ENCODE measurements at regions not wholly inside any gene's neighbourhood (a gene's known extent, or its start where the extent isn't known, plus 50 kb on each side); places are given as distances from the start of the nearest gene placed in this dataset.

GRCh38 chr2:121028577-121028976 is 256.4 kb downstream of the TFCP2L1 start:
- H3K4me1 Mint-ChIP-seq: no peaks in the 10 kb centered on the region
- H3K9me3 Mint-ChIP-seq: no peaks in the 10 kb centered on the region
- peaks cover 3% of the 10 kb centered on the region for H3K27me3 Mint-ChIP-seq
- no peaks in the 10 kb centered on the region for H3K36me3 Mint-ChIP-seq (ENCODE audit: low read depth)
- no peak overlapping the region for H3K27ac Mint-ChIP-seq
- intact Hi-C loops (cut with micrococcal nuclease): no loop called here
- no peak for DNase-seq
- no peak overlapping the region for H3K4me3 Mint-ChIP-seq

GRCh38 chr2:121030523-121030922 is 254.5 kb downstream of the TFCP2L1 start:
- H3K4me3 Mint-ChIP-seq: no peak overlapping the region
- no peak overlapping the region for H3K27ac Mint-ChIP-seq
- H3K4me1 Mint-ChIP-seq: no peaks in the 10 kb centered on the region
- H3K27me3 Mint-ChIP-seq: peaks cover 3% of the 10 kb centered on the region
- intact Hi-C loops (cut with micrococcal nuclease): no loop called here
- no peak for DNase-seq
- H3K9me3 Mint-ChIP-seq: no peaks in the 10 kb centered on the region
- no peaks in the 10 kb centered on the region for H3K36me3 Mint-ChIP-seq (ENCODE audit: low read depth)

- intact Hi-C loops (cut with micrococcal nuclease): no loop called here
- DNase-seq: no peak
- no peaks in the 10 kb centered on the region for H3K9me3 Mint-ChIP-seq
- H3K36me3 Mint-ChIP-seq (ENCODE audit: low read depth): no peaks in the 10 kb centered on the region
- H3K4me1 Mint-ChIP-seq: no peaks in the 10 kb centered on the region
- H3K4me3 Mint-ChIP-seq: no peak overlapping the region
- H3K27ac Mint-ChIP-seq: no peak overlapping the region
- peaks cover 3% of the 10 kb centered on the region for H3K27me3 Mint-ChIP-seq
Observed at GRCh38 chr2:121031568-121032340, 253.2 kb downstream of the TFCP2L1 start.

GRCh38 chr2:121033461-121033996 is 251.5 kb downstream of the TFCP2L1 start:
- Mint-ChIP-seq H3K4me1 (no peaks in the 10 kb centered on the region), H3K27me3 (peaks cover 3% of the 10 kb centered on the region), H3K36me3 (ENCODE audit: low read depth) (no peaks in the 10 kb centered on the region), H3K9me3 (no peaks in the 10 kb centered on the region), H3K27ac (no peak overlapping the region), H3K4me3 (no peak overlapping the region)
- DNase-seq: no peak
- intact Hi-C loops (cut with micrococcal nuclease): no loop called here

- H3K27ac Mint-ChIP-seq: no peak overlapping the region
- intact Hi-C loops (cut with micrococcal nuclease): no loop called here
Observed at GRCh38 chr2:121034551-121034950, 250.5 kb downstream of the TFCP2L1 start.

GRCh38 chr2:121036226-121036692 is 248.7 kb downstream of the TFCP2L1 start:
- no peaks in the 10 kb centered on the region for H3K27me3 Mint-ChIP-seq
- no peaks in the 10 kb centered on the region for H3K36me3 Mint-ChIP-seq (ENCODE audit: low read depth)
- H3K4me1 Mint-ChIP-seq: no peaks in the 10 kb centered on the region
- DNase-seq: no peak
- intact Hi-C loops (cut with micrococcal nuclease): no loop called here
- no peaks in the 10 kb centered on the region for H3K9me3 Mint-ChIP-seq
- H3K27ac Mint-ChIP-seq: no peak overlapping the region
- no peak overlapping the region for H3K4me3 Mint-ChIP-seq

More at GRCh38 chr2:121034551-121034950, 250.5 kb downstream of the TFCP2L1 start:
- Mint-ChIP-seq H3K9me3 (no peaks in the 10 kb centered on the region), H3K36me3 (ENCODE audit: low read depth) (no peaks in the 10 kb centered on the region), H3K27me3 (peaks cover 3% of the 10 kb centered on the region), H3K4me1 (no peaks in the 10 kb centered on the region), H3K4me3 (no peak overlapping the region)
- no peak for DNase-seq

- no peak overlapping the region for H3K27ac Mint-ChIP-seq
Observed at GRCh38 chr2:121037480-121037879, 247.5 kb downstream of the TFCP2L1 start.

GRCh38 chr2:121038031-121038430 is 247.0 kb downstream of the TFCP2L1 start:
- intact Hi-C loops (cut with micrococcal nuclease): no loop called here
- H3K36me3 Mint-ChIP-seq (ENCODE audit: low read depth): no peaks in the 10 kb centered on the region
- DNase-seq: no peak
- H3K4me3 Mint-ChIP-seq: no peak overlapping the region
- no peaks in the 10 kb centered on the region for H3K9me3 Mint-ChIP-seq
- no peaks in the 10 kb centered on the region for H3K4me1 Mint-ChIP-seq
- H3K27ac Mint-ChIP-seq: no peak overlapping the region
- no peaks in the 10 kb centered on the region for H3K27me3 Mint-ChIP-seq

More at GRCh38 chr2:121037480-121037879, 247.5 kb downstream of the TFCP2L1 start:
- intact Hi-C loops (cut with micrococcal nuclease): no loop called here
- Mint-ChIP-seq H3K9me3 (no peaks in the 10 kb centered on the region), H3K36me3 (ENCODE audit: low read depth) (no peaks in the 10 kb centered on the region), H3K4me3 (no peak overlapping the region), H3K4me1 (no peaks in the 10 kb centered on the region), H3K27me3 (no peaks in the 10 kb centered on the region)
- no peak for DNase-seq

- Mint-ChIP-seq H3K27ac (no peak overlapping the region), H3K4me3 (no peak overlapping the region), H3K9me3 (no peaks in the 10 kb centered on the region), H3K36me3 (ENCODE audit: low read depth) (no peaks in the 10 kb centered on the region), H3K27me3 (no peaks in the 10 kb centered on the region), H3K4me1 (no peaks in the 10 kb centered on the region)
- no peak for DNase-seq
- intact Hi-C loops (cut with micrococcal nuclease): no loop called here
Observed at GRCh38 chr2:121038431-121038830, 246.6 kb downstream of the TFCP2L1 start.

GRCh38 chr2:121038891-121039616 is 245.9 kb downstream of the TFCP2L1 start:
- Mint-ChIP-seq H3K27me3 (no peaks in the 10 kb centered on the region), H3K9me3 (no peaks in the 10 kb centered on the region), H3K4me3 (no peak overlapping the region), H3K4me1 (no peaks in the 10 kb centered on the region), H3K36me3 (ENCODE audit: low read depth) (no peaks in the 10 kb centered on the region), H3K27ac (no peak overlapping the region)
- intact Hi-C loops (cut with micrococcal nuclease): no loop called here
- DNase-seq: no peak

GRCh38 chr2:121039679-121040078 is 245.3 kb downstream of the TFCP2L1 start:
- Mint-ChIP-seq H3K4me3 (no peak overlapping the region), H3K4me1 (no peaks in the 10 kb centered on the region)
- intact Hi-C loops (cut with micrococcal nuclease): no loop called here

GRCh38 chr2:121041516-121041915 is 243.5 kb downstream of the TFCP2L1 start:
- intact Hi-C loops (cut with micrococcal nuclease): no loop called here
- Mint-ChIP-seq H3K27ac (no peak overlapping the region), H3K36me3 (ENCODE audit: low read depth) (no peaks in the 10 kb centered on the region), H3K4me1 (no peaks in the 10 kb centered on the region), H3K27me3 (no peaks in the 10 kb centered on the region), H3K9me3 (no peaks in the 10 kb centered on the region), H3K4me3 (no peak overlapping the region)
- DNase-seq: no peak

More at GRCh38 chr2:121039679-121040078, 245.3 kb downstream of the TFCP2L1 start:
- no peak for DNase-seq
- no peaks in the 10 kb centered on the region for H3K9me3 Mint-ChIP-seq
- H3K27ac Mint-ChIP-seq: no peak overlapping the region
- H3K27me3 Mint-ChIP-seq: no peaks in the 10 kb centered on the region
- no peaks in the 10 kb centered on the region for H3K36me3 Mint-ChIP-seq (ENCODE audit: low read depth)

GRCh38 chr2:121043061-121043826 is 241.8 kb downstream of the TFCP2L1 start:
- no peaks in the 10 kb centered on the region for H3K27me3 Mint-ChIP-seq
- H3K9me3 Mint-ChIP-seq: no peaks in the 10 kb centered on the region
- H3K27ac Mint-ChIP-seq: no peak overlapping the region
- H3K4me3 Mint-ChIP-seq: no peak overlapping the region
- H3K36me3 Mint-ChIP-seq (ENCODE audit: low read depth): no peaks in the 10 kb centered on the region
- H3K4me1 Mint-ChIP-seq: no peaks in the 10 kb centered on the region
- DNase-seq: no peak
- intact Hi-C loops (cut with micrococcal nuclease): no loop called here

Measured in activated CD4-positive, alpha-beta T cell treated with anti-CD3 and anti-CD28 coated beads, Interleukin-2, amount 10 ng/mL, durations not matched to agents 24 days and 14 days (primary cell).